ENCODE measurements at regions not wholly inside any gene's neighbourhood (a gene's known extent, or its start where the extent isn't known, plus 50 kb on each side); places are given as distances from the start of the nearest gene placed in this dataset.
"Not testable (repeated sequence)": the region's sequence is repeated elsewhere in the genome, so short reads cannot be mapped to it uniquely, and the experiment has no call there.

DNA sequence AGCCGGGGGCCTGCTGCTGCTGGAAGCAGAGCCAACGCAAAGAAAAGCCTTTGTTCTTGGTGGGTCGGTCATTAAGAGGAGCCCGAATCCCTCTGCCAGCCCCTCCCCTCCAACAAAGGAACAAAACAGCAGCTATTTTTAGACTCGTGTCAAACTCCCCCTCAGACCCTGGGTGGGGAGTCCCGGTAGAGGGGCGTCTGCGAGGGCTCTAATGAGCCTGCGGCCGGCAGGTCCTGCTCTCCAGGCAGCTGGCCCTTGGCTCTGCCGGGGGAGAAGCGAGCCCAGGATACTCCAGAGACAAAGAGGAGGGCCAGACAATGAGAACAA lies 114.0 kb downstream of the LHX2 start:
- no peak for DNase-seq (ENCODE audit: low read depth)

DNA sequence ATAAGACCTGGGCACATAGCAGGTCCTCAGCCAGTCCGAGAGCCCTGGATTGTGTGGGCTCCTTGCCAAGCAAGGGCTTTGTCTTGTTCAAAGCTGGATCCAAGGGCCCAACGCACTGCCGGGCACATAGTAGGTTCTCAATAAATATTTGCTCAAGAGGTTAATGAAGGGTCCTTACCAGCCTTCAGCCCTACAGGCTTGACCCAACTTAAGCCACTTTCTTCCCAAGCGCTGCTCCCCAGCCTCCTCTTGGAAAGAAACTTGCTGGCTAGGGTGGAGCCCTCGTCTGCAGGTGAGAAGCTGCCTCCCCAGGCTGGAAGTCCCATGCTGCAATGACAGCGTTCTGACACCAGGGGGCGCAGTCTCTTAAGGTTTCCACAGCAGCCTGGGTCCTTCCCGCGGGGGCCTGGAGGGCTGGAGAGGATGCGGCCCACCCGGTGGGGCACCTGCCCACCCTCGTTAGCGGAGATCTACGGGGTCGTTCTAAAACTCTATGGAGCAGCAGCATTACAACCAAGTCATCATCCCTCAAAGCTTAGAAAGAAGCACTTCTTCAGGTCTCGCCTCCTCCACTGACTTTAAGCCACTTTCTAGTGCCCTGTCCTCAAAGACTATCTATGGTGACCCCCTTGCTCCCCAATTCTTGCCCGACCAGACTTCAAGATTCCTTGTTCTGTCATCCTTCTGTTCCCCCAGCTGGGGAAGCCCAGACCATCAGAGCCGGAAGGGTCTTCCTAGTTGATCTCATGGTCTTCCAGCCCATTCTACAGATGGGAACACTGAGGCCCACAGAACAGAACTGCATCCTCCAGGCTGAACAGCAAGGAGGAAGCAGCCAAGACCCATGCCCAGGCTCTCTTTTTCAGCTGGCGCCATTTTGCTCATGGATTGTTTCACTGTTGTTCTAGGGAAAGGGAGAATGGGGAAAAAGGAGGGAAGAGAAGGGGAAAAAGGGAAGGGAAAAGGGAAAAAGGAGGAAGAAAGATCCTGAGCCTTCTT lies 115.4 kb downstream of the LHX2 start:
- peak; percentile 71 for DNase-seq (ENCODE audit: low read depth)

DNA sequence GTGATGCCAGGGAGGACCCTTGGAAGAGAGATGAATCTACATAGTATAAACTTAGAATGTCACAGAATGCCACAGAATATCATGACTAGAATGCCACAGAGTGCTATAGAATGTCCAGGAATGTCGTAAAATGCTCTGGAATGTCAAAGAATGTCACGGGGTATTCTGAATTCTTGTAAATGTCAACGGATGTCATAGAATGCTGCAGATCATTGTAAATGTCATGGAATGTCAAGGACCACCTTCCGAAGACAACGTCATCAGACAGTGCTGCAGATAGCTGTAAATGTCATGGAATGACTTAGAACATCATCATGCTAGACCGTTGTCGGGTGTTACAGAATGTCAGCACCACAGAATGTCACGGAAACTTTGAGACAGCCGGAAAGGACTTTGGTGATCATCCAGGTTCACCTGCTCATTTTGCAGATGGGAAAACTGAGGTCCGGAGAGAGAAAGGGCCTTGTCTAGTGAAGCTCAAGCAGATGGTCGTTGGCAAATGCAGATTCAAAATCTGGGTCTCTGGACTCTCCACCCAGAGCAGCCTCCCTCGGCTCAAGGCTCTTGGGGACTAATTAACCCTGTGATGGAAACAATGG lies 117.1 kb downstream of the LHX2 start:
- DNase-seq (ENCODE audit: low read depth), result no peak

DNA sequence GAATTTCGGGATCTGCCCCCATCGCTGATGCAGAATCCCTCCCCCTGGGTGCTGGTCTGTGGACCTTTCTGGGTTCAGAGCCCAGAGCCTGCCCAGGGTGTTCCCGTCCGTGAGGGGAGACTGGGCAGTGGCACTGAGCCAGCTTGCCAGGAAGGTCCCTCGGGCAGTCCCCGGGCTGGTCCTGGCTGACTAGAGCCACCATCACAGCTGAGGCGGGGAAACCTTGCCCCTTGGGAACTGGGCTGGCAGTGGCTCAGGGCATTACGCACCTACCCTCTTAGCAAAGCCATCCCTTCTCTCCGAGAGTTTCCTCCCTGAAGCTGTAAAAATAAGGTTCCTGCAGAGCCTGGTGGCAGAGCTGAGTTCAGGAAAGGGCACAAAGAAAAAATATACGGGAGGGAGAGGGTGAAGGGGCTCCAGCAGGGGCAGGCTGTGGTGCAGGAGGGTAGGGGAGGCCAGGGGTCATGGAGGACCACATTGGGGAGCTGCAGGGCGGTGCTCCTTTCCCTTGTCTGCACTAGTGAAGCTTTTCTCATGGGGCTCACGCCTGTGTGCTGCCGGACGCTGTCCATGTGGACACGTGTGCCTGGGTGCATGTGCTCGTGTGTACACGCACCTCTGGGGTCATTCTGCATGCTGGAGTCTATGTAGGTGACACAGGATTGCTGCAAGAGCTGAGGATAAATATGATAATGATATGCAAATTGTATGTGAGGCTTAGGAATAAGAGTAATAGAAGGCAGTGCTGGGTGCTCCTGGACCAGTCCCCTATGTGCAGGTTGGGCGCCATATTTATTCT lies 118.9 kb downstream of the LHX2 start:
- no peak for DNase-seq (ENCODE audit: low read depth)

DNA sequence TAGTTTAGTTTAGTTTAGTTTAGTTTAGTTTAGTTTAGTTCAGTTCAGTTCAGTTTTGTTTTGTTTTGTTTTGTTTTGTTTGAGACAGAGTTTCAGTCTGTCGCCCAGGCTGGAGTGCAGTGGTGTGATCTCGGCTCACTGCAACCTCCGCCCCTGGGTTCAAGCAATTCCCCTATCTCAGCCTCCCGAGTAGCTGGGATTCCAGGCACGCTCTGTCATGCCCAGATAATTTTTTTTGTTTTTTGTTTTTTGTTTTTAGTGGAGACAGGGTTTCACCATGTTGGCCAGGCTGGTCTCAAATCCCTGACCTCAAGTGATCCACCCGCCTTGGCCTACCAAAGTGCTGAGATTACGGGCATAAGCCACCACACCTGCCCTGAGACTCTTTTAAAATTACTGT lies 120.0 kb downstream of the LHX2 start:
- not testable (repeated sequence) for DNase-seq (ENCODE audit: low read depth)

DNA sequence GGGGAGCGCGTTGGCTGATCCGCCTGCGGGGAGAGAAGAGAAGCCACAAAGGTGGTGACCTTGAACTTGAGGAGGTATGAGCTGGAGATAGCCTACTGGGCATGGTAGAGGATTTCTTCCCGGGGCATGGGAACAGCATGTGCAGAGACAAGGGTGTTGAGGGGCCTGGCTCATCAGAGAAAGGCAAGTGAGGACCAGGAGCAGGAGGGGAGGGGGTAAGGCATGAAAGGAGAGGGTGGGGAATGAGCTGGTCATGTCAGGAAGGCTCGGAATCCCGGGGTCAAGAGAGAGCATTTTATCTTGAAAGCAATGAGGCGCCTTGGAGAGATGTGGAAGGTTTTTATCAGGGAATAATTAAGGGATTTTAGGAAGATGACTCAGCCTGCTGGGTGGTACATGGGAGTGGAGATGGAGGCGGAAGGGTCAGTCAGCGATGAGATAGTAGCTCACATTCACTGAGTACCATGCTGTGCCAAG lies 121.1 kb downstream of the LHX2 start:
- no peak for DNase-seq (ENCODE audit: low read depth)

DNA sequence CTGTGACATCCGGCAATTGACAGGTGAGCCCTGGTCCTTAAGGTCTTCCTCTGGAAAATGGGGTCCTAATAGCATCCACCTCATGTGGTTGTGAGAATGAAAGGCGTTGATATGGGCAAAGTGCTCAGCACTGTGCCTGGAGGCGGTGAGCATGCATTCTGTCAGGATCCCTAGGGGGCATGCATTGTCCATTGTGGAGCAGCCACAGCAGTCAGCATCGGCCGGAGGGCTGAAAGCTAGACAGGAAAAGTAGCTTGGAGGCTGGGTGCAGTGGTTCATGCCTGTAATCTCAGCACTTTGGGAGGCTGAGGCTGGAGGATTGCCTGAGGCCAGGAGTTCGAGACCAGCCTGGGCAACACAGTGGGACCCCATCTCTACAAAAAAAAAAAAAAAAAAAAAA lies 122.2 kb downstream of the LHX2 start:
- no peak for DNase-seq (ENCODE audit: low read depth)

DNA sequence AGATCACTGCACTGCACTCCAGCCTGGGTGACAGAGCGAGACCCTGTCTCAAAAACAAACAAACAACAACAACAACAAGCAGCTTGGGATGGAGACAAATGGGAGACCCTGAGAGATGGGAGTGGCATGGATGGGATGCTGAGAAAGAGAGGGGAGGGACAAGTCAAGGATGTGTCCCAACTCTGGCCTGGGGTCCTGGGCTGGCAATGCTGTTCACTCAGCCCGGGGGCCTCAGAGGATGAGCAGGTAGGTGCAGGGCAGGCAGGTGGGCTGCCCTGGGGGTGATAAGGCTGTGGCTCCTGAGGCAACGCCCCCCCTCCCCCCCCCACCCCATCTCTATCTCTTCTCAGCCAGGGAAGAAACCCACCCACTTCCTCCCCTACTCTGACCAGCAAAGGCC lies 123.0 kb downstream of the LHX2 start:
- DNase-seq (ENCODE audit: low read depth), result no peak

DNA sequence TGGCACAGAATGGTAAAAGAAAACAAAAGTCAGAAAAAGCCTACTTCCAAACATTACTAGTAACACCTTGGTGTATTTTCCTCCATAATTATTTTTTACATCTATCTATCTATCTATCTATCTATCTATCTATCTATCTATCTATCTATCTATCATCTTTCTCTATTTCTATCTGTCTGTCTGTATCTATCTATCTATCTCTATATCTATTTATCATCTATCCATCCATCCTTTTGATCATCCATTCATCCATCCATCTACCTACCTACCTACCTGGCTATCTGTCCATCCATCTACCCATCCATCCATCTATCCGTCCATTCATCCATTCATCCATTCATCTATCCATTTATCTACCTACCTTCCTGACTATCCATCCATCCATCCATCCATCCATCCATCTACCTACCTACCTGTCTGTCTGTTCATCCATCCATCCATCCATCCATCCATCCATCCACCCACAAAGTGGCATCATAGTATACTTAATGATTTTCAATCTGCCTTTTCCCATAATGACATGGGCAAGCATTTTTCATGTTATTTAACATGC lies 121.9 kb upstream of the NEK6 start:
- no peak for DNase-seq (ENCODE audit: low read depth)

DNA sequence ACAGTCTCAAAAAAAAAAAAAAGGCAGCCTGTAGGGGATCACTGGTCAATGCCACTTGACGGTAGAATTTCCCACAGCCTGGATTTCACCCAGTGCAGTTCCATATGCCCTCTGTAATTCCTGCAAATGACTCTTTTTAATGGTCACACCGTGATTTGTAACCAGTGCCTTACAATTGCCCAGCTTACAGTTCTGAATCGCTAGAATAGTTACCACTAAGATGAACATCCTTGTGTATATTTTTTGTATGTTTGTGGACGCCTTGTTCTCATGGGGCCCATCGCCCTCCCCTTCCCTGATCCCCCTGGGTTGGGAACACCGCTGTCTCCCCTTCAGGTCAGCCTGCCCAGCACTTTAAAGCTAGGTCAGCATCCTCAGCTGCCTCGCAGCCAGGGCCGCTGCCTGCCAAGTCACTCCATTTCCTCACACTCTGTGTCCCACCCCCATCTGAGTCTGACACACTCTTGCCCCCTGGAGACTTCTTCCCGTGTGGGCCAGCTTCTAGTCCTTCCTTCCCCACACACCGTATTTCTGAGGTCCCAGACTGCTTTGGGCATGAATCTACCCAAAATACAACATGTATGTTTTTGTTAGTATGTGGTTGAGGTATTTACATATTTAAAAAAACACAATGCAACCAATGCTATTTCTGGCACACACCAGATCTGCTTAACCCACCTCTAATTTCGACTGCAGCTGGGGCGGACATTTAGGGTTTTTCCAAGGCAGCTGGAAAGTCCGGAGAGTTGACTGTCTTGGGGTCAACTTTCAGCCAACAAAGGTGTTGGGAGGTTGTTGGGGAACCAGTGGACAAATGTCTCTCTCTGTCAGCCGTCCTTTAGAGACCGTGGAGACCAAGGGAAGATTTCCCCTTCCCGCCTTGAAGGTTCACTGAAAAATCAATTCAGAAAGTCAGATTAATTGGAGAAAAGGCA lies 120.5 kb upstream of the NEK6 start:
- no peak for DNase-seq (ENCODE audit: low read depth)

DNA sequence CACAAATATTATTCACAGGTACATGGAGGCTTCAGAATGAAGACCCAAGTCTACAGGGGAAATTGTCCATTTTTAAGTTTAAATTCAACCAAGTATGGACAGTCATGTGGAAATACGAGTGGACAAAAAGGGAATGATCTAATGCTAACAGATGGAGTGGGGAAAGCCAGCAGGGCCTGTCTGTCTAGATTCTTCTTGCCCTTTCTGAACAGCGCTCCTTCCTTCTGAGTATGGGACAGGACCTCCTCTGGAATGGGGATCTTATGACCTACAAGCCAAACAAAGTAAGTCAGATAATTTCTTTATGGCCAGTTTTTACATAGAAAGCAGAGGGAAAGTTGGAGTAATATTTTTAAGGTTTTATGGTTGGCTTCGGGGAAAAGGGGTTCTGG lies 119.8 kb upstream of the NEK6 start:
- no peak for DNase-seq (ENCODE audit: low read depth)

DNA sequence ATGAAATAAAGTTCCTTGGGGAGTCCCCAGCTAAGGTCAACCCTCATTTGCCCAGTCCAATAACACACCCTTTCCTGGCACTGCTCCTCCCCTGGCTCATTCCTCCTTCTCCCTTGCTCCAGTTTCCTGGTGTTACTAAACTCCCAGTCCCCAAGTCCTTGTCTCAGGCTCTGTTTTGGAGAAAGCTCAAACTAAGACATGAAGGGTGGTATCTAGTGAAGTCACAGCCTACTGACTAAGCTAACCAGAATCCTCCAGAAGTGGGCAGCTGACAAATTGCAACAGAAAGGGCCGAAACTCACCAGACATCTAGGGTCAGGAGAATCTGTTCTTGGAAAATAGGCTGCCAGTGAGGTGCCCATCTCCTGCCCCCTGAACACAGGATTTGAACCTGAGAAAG lies 118.7 kb upstream of the NEK6 start:
- DNase-seq (ENCODE audit: low read depth), result no peak

DNA sequence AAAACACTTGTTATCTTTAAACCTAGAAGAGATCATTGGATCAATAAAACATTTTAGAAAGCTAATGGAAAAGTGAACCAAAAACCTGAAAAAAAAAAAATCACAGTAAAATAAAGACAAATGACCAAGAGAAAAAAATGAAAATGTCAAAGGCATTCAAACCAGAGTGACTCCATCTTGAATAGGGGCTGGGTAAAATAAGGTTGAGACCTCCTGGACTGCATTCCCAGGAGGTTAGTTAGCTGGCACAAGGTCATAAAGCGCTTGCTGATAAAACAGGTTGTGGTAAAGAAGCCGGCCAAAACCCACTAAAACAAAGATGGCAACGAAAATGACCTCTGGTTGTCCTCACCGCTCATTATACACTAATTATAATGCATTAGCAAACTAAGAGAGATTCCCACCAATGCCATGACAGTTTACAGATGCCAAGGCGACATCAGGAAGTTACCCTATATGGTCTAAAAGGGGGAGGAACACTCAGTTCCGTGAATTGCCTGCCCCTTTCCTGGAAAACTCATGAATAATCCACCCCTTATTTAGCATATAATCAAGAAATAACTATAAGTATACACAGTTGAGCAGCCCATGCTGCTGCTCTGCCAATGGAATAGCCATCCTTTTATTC lies 116.7 kb upstream of the NEK6 start:
- no peak for DNase-seq (ENCODE audit: low read depth)

DNA sequence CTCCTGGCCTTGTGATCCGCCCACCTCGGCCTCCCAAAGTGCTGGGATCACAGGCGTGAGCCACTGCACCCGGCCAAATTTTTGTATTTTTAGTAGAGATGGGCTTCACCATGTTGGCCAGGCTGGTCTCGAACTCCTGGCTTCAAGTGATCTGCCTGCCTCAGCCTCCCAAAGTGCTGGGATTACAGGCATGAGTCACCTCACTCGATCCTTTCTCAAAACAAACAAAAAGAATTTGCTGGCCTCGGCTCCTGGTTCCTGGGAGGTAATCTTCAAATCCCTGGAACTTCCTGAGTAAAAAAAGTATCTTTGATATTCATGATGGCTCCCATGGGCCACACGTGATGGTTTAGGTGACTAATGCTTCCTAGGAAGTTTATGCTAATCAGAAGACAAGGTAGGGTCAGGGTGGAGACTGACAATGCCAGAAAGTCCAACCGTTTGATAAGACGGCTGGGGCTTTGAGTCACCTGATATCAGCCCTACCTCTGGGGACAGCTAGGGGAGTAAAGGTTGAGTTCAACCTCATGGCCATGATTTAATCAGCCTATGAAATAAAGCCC lies 113.1 kb upstream of the NEK6 start:
- DNase-seq (ENCODE audit: low read depth), result not testable (repeated sequence)

DNA sequence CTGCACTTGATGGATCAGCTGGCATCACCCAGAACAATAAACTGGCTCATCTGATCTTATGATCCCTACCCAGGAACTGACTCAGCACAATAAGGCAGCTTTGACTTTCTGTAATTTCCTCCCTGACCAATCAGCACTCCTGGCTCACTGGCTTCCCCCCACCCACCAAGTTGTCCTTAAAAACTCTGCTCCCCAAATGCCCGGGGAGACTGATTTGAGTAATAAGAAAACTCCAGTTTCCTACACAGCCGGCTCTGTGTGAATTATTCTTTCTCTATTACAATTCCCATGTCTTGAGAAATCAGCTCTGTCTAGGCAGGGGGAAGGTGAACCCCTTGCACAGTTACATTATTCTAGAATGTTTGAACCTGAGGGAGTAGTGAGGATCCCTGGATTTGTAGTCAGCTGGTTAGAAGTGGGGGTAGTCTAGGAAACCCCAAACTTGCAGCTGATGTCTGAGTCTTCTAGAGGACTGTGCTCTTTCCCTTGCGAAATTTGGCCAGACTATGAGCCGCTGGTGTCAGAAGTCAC lies 111.7 kb upstream of the NEK6 start:
- no peak for DNase-seq (ENCODE audit: low read depth)

DNA sequence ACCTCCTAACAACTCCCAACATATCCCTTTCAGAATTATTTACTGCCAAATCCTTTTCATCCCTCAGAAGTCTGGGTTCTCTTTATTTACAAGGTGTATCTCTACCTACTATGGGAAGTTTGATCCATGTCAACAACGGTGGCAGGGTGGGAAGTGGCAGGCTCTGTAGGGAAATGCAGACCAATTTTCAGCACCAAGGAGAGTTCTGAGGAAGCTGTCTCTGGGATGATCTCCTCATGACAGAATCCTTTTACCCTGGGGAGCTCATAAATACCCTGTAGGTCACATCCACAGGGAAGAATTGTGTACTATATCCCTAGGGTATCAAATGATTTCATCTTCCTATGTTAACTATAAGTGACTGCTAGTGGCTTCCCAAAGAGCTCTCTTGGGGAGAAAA lies 107.8 kb upstream of the NEK6 start:
- DNase-seq (ENCODE audit: low read depth), result no peak

DNA sequence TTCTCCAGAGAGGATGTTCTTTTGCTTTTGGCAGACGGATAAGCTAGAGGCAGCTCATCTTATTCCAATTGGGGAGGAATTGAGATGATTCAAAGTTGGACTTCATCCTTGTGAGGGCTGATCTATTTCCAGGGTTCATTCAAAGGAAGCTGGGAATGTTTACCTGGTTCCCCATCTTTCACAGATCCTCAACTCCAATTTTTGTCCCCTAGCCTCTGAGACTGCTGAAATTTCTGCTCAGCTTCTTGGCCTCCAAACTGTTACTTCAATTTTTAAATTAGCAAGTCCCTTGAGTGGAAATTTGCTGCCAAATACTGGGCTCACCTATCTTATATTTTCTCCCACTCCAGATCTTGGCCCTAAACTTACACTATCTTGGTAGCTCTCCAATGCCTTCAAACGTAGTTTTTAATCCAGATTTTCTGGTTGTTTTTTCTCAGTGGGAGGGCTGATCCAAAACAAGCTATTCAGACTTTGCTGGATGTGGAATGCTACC lies 93.9 kb upstream of the NEK6 start:
- no peak for DNase-seq (ENCODE audit: low read depth)

DNA sequence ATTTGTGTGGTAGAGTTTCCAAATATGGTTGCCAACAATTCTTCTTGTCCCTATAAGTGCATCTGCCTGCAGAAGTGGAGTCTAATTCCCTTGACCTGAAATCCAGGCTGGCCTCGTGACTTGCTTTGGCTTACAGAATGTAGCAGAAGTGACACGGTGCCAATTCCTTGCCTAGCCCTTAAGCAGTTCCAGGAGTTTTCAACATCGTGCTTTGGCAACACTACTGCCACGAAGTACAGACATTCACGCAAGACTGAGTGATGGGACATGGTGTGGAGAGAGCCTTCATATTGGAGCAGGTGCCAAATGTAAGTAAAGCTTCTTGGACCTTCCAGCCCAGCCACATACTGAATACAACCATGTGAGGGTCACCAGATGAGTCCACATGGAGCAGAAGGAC lies 92.9 kb upstream of the NEK6 start:
- DNase-seq (ENCODE audit: low read depth), result no peak

DNA sequence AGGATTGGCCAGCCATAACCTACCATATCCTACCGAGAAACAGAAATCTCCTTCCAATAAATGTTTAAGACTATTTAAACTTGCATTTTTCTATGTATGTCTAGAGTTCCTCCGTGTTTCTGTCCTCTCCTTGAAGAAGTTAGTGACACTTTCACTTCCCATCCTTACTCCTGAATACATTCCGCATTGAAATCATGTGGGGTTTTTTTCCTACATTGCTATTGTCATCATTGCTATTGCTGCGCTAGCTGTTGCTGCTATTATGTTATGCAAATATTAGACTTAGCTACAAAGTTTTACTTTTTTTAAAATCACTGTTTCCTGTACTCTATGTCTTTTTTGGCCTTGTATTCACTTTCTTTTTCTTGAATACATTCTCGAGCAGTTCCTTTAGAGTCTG lies 83.3 kb upstream of the NEK6 start:
- DNase-seq (ENCODE audit: low read depth), result no peak

DNA sequence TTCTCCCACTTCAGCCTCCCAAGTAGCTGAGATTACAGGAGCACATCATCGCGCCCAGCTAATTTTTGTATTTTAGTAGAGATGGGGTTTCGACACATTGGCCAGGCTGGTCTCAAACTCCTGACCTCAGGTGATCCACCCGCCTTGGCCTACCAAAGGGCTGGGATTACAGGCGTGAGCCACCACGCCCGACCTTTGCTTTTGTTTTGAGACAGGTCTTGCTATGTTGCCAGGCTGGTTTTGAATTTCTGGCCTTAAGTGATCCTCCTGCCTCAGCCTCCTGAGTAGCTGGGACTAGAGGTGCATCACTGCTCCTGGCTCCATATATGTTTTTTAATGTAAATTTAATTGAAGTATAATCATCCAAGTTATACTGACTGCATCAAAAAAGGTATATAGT lies 80.2 kb upstream of the NEK6 start:
- not testable (repeated sequence) for DNase-seq (ENCODE audit: low read depth)

Measured in stimulated activated CD8-positive, alpha-beta memory T cell treated with anti-CD3 and anti-CD28 coated beads, Interleukin-4, amount 100 ng/mL, for 24 hours (primary cell).